ENCODE measurements at regions not wholly inside any gene's neighbourhood (a gene's known extent, or its start where the extent isn't known, plus 50 kb on each side); places are given as distances from the start of the nearest gene placed in this dataset.

DNA sequence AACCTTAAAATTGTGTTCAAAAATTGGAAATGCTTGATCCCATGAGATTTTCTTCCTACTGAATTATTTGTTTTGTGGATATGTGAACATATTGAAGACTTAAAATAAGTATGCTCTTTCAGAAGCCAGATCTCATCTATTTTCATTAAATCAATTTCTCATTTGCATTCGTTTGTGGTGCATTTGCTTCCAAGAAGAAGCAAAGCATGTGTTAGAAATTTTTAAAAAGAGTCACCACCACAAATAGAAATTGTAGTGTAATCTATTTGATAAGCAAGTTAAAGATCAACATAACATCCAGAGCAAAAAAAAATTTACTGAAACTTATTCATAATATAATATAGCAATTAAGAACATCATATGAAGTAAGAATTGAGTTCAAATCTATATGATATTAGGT lies 300.9 kb upstream of the SYT4 start:
- DNase-seq = no peak

DNA sequence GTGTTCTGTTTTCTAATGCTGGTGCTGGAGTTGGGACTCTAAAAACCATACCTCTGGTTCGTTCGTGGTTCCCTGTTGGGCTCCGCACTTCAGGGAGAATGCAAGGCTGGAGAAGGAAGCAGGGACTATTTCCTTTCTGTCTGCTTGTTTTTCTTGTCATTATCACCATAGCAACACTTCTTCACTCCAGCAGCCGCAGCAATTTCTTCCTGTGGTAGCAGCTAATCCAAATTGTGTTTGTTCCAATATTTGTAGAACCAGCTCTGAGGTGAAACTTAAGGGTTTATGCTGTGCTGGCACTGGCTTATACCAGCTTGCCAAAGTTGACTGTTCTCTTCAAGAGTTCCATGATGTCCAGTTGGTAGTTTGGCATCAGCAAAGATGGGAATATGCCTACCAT lies 301.4 kb upstream of the SYT4 start:
- DNase-seq = no peak

DNA sequence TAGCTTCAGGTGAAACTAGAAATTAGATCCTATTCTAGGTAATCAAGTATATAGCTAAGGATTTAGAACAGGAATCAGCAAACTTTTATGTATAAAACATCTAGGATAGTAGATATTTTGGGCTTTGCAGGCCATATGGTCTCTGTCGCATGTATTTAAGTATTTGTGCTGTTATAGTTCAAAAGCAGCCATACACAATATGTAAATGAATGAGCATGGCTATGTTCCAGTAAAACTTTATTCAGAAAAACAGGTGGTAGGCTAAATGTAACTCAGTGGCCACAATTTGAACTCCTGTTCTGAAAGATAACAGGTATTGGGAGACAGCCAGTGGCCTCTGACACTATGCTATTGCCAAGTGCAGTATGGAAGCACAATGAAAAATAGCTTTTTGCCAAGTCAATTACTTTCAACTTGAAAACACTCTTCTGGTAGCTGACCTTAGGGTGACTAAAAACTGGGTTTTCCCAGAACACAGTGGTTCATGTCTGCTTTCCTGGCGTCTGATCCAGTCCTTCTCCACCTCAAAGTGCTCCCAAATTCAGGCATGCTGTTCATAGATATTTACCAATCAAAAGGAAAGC lies 304.7 kb upstream of the SYT4 start:
- no peak for DNase-seq

DNA sequence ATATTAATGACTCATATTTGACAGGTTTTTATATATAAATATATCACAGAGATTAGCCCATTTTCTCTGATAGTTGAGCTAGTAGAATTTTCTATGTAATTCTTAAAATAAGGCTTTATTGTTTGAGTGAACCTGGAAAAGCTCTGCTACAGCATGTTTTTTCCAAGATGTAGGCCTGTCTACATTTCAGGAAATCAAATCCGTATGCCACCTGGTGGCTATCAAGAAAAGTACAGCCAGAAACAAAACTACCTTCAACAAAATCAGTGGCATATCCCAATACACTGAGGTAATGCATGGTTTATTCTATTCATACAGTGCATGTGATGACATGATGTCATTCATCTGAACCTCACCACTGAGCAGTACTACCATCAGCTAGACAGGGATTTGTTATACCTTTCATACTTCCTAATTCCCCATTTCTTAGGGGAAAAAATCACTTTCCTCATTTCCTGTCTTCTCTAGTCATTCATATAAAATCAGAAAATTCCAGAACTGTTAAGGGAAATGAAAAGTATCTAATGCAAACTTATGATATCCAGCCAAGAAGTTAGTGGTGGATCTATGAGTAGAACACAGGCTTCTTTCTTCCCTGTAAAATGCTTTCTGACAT lies 310.4 kb upstream of the SYT4 start:
- no peak for DNase-seq

DNA sequence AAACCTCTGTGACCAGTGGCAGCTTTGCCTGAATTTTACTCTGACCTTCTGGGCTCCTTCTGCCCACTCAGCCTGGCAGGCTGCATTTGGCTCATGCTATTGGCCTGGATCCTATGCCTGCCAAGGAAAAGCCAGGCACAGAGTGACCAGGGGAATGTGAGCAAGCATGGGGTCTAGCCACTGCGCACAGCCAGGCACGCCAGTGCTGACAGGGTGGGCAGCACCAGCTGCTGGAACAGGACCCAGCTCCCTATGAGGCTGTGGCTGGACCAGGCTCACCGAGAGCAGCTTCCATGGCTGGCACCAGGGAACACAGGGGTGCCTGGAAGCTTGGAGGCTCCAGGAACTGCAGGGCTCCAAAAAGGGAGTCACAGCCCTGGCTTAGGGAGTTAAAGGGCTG lies 311.5 kb upstream of the SYT4 start:
- no peak for DNase-seq

DNA sequence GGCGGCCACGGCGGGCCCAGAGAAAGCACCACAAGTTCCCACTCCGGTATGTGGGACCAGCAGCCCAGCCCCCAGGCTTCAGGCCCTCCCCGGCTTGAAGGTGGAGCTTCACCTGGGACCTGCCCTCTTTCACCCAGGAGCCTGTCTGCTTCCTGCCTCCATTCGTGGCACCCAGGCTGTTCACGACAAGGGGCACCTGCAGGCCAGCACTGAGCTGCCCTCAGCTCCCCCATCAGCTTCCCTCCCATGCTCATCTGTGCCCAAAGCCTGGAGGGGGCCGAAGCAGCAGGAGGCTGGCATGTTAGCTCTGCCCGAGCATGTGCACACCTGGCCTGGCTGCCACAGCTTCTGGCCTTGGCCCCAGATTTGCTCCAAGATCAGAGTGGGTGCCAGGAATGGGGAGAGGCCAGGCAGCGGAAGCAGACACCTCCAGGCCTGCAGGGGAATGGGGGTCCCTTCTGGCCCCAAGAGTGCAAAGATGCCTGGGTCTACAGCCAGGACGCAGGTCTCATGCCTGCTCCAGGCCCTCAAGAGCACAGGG lies 312.4 kb upstream of the SYT4 start:
- DNase-seq = no peak

DNA sequence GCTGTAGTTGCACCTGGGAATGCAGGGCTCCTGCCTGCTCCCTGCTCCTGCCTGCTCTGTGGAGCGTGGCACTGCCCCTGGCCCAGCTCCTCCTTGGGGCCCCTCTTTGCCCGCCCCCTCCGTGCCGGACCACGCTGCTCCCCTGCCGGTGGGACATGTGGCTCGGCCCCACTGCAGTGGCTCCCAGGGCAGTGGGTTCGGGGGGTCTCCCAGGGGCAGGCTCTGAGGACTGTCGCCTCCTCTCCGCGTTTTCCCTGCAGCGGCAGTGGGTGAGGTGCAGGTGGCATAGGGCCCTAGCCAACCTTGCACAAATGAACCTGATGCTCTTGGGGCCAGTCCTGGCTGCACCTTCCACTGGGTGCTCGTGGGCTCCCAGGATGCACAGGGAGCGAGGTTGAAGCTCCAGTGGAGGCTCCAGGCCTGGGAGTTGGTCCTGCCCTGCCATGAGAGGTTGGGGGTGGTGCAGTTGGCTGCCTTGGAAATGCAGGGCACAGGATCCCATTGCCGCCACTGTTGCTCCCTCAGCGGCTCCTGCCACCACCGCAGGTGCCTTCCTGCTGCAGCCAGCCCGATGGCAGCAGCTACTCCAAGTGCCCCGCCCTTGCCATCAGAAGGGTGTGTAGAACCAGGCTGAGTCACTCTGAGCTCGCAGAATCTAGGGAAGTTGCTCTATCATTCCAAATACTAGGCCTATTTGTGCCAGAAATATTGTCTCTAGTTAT lies 313.1 kb upstream of the SYT4 start:
- DNase-seq = no peak

DNA sequence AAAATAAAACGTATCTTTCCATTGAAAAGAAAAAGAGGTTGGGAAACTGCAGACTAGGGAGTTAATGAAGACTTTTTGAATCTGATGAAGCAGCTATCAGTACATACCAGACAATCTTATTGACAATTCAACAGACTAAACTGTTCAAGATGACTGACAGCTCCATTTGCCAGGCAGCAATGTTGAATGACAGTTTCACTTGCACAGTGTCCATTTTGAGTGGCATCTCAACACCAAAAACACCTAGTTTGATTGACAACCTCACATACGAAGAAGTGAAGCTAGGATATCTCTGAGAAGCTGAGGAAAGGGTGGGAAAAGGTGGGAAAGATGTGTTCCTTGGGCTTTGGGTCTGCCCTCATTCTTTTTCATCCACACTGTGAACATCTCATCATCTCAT lies 315.0 kb upstream of the SYT4 start:
- DNase-seq = no peak

DNA sequence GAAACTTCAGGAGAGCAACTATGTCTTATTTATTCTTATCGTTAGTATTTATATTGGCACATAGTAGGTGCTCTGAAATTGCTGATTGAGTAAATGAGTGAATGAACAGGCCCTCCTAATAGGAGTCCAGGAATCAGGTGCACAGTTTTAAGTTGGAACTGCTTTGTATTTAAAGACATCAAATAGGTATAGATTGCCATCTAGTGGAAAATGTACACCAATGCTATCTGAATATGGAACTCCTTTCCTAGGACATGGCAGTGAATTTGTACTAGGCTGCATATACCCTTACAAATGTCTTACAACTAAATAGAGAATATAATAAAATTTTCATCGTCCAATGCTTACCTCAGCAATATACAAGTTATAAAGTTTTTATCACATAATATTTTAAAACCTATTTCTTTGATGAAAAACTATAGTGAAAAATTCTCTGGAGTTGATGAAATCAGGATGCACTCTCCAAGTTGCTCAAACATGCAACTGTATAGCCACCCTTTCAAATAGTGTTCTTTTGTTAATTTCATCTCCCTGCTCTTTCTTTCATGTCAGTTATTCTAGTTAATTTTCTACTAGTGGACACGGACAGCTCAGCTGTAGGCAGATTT lies 318.9 kb upstream of the SYT4 start:
- DNase-seq = no peak

DNA sequence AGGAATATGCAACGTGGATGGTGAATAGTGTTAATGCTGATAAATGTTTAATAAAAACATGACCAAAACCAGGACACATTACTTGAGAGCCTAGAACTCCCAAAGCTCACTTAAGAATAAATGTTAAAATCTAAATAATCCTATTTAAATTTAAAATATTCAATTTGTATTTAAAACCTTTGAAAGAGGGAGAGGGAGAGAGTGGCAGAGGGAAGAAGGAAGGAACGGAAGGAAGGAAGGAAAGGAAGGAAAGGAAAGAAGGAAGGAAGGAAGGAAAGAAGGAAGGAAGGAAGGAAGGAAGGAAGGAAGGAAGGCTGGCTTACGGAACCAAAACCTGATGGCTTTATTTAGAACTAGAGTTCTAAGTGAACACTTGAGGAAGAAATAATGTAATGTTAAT lies 324.1 kb upstream of the SYT4 start:
- no peak for DNase-seq

DNA sequence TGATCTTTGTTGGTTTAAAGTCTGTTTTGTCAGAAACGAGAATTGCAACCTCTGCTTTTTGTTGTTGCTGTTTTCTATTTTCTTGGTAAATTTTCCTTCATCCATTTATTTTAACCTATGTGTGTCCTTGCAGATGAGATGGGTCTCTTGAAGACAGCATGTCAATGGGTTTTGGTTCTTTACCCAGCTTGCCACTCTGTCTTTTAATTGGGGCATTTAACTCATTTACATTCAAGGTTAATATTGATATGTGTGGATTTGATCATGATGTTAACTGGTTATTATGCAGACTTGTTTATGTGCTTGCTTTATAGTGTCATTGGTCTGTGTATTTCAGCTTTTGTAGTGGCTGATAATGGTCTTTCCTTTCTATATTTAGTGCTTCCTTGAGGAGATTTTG lies 327.9 kb upstream of the SYT4 start:
- DNase-seq = no peak

DNA sequence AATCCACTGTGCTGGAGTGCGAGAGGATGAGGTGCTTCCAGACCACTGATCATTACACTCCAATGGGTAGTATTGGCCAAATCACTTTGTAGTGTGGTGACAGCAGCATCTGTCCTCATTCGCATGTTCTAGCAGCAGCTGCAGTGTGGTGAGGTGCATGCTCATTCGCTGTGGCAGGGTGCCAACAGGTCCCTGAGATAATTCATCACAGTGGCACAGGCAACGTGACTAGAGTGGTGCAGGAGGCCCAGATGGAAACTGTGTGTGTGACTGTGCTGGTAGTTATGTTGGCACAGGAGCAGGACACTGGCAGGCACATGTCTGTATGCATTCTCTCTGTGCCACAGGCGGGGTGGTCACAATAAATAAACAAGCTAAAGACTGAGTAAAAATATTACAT lies 329.5 kb upstream of the SYT4 start:
- DNase-seq = no peak

DNA sequence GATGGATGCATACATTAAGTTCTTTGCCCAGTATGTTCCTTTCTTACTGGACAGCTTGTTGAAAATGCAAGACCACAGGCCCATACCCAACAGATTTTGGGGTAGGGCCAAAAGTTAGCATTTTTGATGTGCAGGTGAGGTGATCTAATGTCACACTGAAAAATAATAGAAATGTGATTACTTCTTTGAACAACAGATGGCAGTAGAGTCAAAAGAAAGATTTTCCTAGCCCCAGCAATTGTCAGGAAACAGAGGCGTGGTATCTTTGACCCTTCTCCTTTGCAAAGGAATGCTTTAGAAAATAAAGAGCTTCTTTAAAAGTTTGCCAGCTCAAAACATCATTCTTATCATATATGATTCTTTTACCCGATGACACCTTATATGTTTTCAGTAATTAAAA lies 343.6 kb upstream of the SYT4 start:
- DNase-seq = no peak

DNA sequence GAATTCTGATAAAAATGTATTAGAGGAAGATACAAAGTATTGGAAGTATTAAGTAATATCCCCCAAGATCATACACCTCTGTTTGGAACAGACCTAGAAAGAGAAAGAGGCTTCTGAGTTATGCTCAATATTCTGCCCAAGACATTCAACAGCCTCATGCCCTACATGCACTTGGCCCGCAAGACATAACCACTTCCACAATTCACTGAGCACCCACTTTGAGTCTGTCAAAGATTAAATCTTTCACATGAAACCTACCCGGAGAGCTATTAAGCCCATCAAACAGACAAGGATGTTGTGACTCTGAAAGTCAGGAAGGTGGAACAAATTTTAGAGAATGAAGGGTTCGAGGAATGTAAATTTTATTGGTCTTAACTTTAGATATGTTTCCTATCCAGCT lies 344.7 kb upstream of the SYT4 start:
- no peak for DNase-seq

DNA sequence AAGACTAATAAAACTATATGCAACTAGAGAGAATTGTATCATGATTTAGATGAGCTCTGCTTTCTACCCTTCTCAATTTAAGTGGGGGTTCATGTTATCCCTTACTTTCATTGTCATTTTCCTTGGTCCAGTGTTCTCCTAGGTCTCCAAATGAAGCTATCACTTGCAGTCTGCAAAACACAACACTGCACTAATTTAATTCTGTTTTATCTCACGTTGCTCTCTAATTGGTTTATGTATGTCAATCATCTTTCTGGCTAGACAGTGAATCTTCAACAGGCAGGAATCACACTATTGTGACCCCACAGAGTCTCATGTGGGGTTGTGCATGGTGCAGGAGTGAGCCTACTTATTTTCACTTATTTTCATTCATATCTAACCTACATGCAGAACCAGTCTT lies 348.3 kb upstream of the SYT4 start:
- no peak for DNase-seq

DNA sequence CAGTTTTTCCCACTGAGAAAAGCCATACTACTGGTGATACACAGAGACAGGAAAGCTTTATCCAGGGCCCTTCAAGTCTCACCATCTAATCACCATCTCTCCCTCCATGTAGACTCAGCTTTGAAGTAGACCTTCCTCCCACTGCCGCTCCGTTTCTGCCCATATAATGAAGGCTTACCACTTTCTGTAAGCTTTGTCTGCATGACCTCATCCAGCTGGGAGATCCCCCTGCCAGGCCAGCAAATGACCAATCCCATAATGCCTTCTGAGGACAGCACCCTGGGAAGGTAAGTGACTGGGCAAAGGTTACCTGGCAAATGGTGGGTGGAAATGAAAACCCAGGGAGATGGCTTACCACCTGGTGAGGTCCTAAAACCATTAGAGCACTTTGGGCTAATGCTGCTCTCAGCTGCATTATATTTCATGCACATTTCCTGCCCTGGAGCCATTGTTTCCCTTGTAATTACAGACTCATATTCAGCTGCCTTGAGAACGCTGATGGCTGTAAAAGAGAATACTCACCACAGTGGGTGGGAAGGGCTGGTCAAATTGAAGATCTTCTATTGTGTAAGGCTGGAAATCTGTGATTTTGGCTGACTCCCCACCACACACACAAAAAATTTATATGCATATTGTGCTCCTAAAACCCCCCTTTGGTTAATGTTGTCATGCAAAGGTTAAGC lies 350.7 kb upstream of the SYT4 start:
- no peak for DNase-seq

DNA sequence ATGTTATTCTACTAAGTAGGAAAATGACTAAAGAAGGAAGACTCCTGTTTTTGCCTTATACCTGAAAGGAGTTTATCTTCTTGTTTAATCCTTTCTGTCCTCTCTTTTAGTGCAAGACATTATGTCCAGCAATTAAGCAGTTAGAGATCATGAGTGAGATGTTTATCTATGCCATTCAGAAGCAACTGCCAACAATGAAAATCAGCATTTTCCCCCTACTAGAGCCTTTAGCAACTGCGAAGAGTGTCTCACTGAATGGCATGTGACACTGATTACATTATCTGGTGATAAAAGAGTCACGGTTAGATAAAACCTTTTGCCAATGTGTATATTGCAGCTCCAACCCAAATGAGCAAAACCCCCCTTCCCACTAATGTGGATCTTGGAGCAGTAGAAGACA lies 357.7 kb upstream of the SYT4 start:
- no peak for DNase-seq

DNA sequence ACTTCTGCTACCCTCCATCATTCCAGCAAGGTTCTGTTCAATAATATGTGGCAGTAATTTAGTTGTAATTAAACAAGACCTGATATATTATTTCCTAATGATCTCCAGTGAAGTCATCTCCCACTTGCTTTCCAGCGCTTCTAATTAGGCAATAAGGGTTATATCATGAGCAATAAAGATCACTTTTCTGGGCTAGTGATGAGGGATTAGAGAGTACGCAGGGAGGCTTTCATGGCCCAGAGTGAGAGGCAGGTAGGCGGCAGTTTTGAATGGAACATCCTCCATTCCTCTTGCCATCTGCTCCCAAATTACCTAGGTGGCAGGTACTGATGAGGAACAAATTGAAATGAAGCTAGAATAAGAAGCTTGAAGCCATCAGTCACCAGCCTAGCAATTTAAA lies 358.1 kb upstream of the SYT4 start:
- DNase-seq = no peak

DNA sequence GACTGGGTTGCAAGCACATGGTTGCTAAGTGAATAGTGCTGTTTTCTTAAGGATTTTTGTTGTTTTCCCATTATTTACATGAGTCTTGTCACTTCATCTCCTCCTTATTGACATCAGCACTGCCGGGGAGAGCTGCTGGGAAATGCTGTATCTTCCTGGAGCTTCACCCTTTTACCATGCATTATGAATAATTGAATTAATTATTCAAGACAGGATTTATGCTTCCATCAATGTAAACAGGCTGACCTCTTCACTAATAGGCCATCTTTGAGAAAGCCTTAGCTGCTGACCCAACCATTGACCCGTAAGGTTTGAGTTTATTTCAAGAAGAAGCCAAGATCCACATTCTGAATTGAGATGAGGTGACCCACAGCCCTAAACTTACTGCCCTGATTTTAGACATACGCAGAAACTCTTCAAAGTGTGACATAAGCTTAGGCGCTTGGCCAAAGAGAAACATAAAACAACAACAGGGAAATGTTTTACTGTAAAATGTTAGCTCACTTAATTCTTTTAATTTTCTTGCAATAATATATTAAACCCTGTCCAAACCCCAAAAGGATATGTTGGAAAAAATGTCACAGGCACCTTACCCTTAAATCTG lies 365.5 kb upstream of the SYT4 start:
- no peak for DNase-seq

DNA sequence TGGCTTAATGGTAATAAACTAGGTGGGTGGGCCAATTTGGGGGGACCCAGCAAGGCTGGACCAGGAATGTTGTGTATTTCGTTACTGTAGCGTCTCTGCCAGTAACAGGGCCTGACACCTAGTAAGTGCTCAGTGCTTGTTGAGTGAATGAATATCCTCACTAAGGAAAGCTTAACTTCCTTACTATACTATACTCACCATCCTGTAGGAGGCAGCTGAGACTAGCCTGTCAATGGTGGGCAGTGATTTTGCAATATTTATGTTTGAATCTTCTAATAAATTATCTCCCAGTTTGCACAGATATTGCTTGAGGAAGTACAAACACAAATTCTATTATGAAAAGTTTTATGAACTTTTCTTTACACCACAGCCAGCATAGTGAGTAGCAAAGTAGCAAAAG lies 370.7 kb upstream of the SYT4 start:
- DNase-seq = no peak

DNA sequence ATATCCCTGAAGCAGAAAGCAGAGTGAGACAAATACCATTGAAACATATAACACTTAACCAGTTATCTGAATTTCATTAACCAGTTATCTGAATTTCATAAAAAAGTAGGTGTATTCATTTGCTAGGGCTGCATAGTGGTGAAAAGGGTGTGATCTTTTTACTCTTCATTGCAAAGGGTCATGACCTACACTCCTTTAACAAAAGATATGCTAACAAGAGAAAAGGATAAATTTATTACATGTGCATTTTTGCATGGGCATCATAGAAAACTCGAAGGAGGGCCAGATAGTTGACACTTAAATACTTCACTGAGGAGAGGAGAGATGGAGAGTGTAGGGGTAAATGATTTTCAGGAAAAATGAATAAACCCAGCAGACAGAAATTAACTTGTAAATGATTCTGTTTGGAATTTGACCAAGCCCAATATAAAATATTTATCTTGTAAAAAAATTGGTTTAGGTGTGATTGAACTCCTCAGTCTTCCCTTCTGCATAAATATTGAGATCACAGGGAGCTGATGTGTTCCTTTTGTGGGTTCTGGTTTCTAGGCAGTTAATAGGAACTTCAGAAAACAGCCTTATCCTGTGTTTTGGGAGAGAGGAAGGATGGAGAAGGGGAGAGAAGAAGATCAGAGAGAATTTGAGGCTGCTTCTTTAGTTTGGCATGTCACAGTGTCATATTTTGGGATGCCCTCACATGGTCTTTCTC lies 372.5 kb upstream of the SYT4 start:
- no peak for DNase-seq

DNA sequence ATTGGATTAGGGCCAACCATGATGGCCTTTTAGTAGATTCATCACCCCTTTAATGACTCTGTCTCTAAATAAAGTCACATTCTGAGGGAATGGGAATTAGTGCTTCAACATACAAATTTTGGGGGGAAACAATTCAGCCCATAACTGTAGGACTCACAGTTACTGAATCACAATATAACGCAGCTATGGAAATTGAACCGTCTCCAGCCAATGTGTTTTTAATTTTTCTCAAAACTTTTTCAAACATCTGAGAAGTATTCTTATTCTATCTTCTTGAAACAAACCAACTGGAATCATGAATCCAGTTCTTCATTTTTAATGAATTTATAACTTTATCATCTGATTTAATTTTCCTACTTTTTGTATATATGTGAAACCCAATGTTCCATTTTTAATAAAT lies 373.1 kb upstream of the SYT4 start:
- no peak for DNase-seq
